Activated T-cell treated with anti-CD3 and anti-CD28 coated beads, Interleukin-2, amount 50 U/mL, for 72 hours (primary cell): ENCODE measurements at regions not wholly inside any gene's neighbourhood (a gene's known extent, or its start where the extent isn't known, plus 50 kb on each side); places are given as distances from the start of the nearest gene placed in this dataset.

Experiments
- ATAC-seq, 2 donors: fragments of 150-1000 bp; cut with Tn5 transposase; replicated peaks in 1 of 2; 2 replicates each; pipeline ENCODE4 v1.10.0; 2021; ENCODE audit warnings: moderate library complexity in 2 of 2, mild to moderate bottlenecking in 1 of 2
- DNase-seq, 2 donors: peaks; one replicate each; pipeline ENCODE4 v3.0.0; 2021 to 2022; ENCODE audit warnings: mixed read lengths in 1 of 2
- H3K27ac Mint-ChIP-seq: one replicate; pipeline ENCODE4 v1.8.0; 2022; ENCODE audit warnings: mild to moderate bottlenecking, moderate library complexity, mixed read lengths
- H3K27me3 Mint-ChIP-seq: one replicate; pipeline ENCODE4 v1.8.0; 2022; ENCODE audit warnings: low read depth, mixed read lengths
- H3K36me3 Mint-ChIP-seq, 2 donors: one replicate each; pipeline ENCODE4 v1.8.0; 2022; ENCODE audit warnings: mixed read lengths in 2 of 2, mild to moderate bottlenecking in 1 of 2; ENCODE audit not compliant: insufficient read depth in 2 of 2
- H3K4me1 Mint-ChIP-seq: one replicate; pipeline ENCODE4 v1.8.0; 2022; ENCODE audit warnings: low read depth, mixed read lengths
- H3K4me3 Mint-ChIP-seq, 2 donors: one replicate each; pipeline ENCODE4 v1.8.0; 2022; ENCODE audit warnings: mild to moderate bottlenecking in 2 of 2, mixed read lengths in 2 of 2, moderate library complexity in 2 of 2
- H3K9me3 Mint-ChIP-seq, 2 donors: one replicate each; pipeline ENCODE4 v1.8.0; 2022; ENCODE audit warnings: mixed read lengths in 2 of 2

DNA sequence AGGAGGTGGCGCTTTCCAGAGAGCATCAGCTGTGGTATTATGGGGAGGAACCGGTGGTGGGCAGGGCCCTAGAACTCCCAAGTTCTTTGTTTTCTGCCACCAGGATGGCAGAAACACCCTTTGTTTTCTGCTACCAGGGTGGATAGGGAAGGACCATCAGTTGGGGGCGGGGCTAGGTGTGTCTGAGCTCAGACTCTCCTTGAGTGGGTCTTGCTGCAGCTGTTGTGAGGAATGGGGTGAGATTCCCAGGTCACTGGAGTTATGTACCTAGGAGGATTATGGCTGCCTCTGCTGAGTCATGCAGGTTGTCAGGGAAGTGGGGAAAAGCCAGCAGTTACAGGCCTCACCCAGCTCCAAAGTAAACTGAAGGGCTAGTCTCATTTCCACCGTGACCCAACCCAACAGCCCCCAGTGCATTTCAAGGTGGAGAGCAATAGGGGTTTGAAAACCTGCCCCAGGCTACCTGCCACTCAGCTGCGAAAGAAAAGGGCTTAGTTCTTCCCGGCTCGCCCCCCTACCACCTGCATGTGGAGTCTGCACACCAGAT is 167.8 kb upstream of the FAM241A start:
- no peaks in the 10 kb centered on the region for H3K36me3 Mint-ChIP-seq
- ATAC-seq (no peak), DNase-seq (no peak)
- no peaks in the 10 kb centered on the region for H3K27me3 Mint-ChIP-seq
- peaks cover 0 to 2% of the 10 kb centered on the region in 2 donors for H3K9me3 Mint-ChIP-seq
- no peak overlapping the region for H3K27ac Mint-ChIP-seq
- H3K4me1 Mint-ChIP-seq, result no peaks in the 10 kb centered on the region
- no peak overlapping the region for H3K4me3 Mint-ChIP-seq

DNA sequence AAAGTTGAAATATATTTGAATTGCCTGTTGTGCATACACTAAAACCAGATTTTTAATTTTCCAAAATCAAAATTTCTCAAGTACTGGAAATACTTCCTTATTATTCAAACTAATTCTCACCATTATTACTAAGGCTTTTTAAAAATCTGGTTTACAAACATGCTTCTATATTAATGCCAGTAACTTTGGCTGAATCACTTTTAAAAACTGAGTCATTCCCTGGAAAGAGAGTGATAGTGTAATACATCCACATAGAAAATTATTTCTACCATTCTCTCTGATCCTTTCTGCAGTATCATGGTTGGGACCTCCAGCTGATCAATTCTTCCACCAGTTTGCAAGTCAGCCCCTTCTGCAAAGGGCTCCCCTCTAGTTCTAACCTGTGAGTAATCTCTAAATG is 165.3 kb upstream of the FAM241A start:
- Mint-ChIP-seq H3K36me3 (no peaks in the 10 kb centered on the region), H3K4me1 (no peaks in the 10 kb centered on the region), H3K27ac (no peak overlapping the region)

DNA sequence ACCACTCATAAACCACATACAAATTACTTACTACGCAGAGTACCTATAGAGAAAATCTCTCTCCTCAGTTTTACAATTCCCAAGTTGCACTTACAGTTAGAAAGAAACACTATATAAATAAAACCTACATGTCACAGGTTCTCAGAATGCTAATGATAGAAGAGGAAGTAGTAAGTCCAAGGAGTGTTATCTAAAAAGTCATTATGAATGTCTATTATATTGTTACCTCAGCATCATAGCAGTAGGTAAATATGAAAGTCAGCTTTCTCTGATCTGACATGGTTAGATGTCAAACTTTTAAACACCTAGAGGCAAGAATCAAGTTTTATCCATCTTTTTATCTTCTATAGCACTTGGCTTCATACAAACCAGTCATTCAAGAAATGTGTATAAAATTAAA is 163.2 kb upstream of the FAM241A start:
- H3K36me3 Mint-ChIP-seq, result no peaks in the 10 kb centered on the region
- H3K4me3 Mint-ChIP-seq, result no peak overlapping the region

More for the DNA sequence above, 165.3 kb upstream of the FAM241A start:
- no peak for ATAC-seq
- H3K4me3 Mint-ChIP-seq, result no peak overlapping the region
- H3K27me3 Mint-ChIP-seq, result peaks cover 6% of the 10 kb centered on the region
- H3K9me3 Mint-ChIP-seq, result peaks cover 0 to 2% of the 10 kb centered on the region in 2 donors
- no peak for DNase-seq

DNA sequence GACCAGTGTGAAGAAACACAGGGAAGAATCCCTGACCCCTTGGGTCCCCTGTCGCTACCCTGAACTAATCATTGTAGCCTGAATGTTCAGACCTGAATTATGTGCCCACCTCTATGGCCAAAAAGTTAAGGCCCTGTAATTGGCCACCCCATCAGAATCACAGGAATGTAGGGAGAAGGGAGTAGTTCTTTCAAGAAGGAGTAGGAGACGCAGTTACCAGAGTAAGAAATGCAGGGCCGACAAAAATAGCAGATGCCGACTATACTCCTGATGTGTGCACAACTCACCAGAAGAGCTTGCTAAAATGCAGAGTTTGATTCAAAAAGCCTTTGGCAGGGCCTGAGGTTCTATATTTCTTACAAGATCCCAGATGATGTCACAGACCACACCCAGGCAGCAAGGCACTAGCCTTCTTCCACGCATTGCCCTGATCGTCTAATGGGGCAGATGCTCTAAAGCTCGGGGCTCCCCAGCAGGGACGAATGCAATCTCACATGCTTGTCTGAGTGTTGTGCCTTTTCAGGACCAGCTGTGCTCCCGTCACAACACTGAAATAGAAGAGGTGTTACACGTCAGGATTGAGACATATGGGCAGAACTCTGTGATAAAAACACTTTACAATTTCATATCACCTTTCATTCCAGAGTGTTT is 161.0 kb upstream of the FAM241A start:
- ATAC-seq (no peak), DNase-seq (no peak)
- no peak overlapping the region for H3K27ac Mint-ChIP-seq
- peaks cover 22% of the 10 kb centered on the region for H3K27me3 Mint-ChIP-seq
- no peaks in the 10 kb centered on the region for H3K4me1 Mint-ChIP-seq
- H3K36me3 Mint-ChIP-seq, result no peaks in the 10 kb centered on the region
- no peak overlapping the region for H3K4me3 Mint-ChIP-seq
- H3K9me3 Mint-ChIP-seq, result no peaks in the 10 kb centered on the region

More for the DNA sequence above, 163.2 kb upstream of the FAM241A start:
- H3K27me3 Mint-ChIP-seq, result peaks cover 20% of the 10 kb centered on the region
- H3K27ac Mint-ChIP-seq, result no peak overlapping the region
- no peaks in the 10 kb centered on the region for H3K9me3 Mint-ChIP-seq
- H3K4me1 Mint-ChIP-seq, result no peaks in the 10 kb centered on the region
- no peak for ATAC-seq
- DNase-seq, result no peak

DNA sequence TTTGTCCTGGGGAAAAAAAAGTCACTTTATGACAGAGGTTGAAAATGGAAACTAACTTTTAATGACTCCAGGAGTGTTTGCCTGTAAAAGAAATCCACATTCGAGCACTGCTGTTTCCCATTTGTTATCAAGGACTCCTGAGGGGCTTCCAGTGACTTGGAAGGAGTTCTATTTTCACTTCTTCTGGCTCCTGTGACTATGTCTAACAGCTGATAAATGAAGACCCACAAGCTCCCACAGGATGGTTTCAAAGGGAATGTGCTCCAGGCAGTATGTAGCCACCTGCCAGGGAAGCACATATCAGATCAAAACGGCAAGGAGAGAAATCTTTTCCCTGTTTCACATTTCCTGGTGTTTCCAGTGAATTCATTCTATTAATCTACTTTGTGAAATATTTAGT is 159.8 kb upstream of the FAM241A start:
- H3K4me3 Mint-ChIP-seq, result no peak overlapping the region
- ATAC-seq (no peak), DNase-seq (no peak)
- no peak overlapping the region for H3K27ac Mint-ChIP-seq
- H3K9me3 Mint-ChIP-seq, result no peaks in the 10 kb centered on the region
- peaks cover 22% of the 10 kb centered on the region for H3K27me3 Mint-ChIP-seq
- no peaks in the 10 kb centered on the region for H3K4me1 Mint-ChIP-seq
- H3K36me3 Mint-ChIP-seq, result no peaks in the 10 kb centered on the region

DNA sequence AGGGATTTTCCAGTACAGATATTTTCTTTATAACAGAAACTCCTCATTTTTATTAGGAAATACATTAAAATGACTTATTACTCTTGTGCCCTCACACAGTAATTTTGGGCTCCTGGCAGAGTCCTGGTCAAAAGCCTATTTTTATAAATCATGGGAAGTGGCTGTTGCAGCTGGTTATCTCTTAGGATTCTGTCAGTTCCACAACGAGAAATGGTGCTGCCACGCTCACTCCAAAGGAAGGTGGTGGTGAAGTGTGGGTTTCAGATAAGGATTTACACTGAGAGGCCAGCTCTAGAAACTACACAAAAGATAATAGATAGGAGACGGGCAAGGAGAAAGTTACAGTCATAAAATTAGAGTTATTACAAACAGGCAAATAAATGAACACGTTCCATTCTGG is 159.2 kb upstream of the FAM241A start:
- Mint-ChIP-seq H3K9me3 (no peaks in the 10 kb centered on the region), H3K4me1 (no peaks in the 10 kb centered on the region)

DNA sequence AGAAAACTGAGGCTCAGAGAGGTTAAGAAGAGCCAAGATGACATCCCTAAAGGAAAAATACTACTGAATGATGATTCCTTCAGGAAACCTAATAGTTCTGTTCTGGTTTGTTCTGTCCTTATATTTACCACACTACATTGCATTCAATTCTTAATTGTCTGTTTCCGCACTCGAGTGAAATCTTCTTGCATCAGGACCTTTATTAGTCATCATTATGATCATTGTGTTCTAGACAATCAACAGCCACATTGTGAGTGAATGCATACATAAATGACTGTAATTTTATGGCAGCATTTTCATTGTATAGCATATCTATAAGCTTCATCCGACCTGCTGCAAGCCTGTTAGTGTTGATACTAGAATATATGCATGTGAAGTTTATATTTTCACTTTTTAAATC is 156.7 kb upstream of the FAM241A start:
- DNase-seq (no peak), ATAC-seq (no peak)
- Mint-ChIP-seq H3K36me3 (no peaks in the 10 kb centered on the region), H3K9me3 (no peaks in the 10 kb centered on the region), H3K4me1 (no peaks in the 10 kb centered on the region), H3K27me3 (peaks cover 29% of the 10 kb centered on the region), H3K4me3 (no peak overlapping the region), H3K27ac (no peak overlapping the region)

More for the DNA sequence above, 159.2 kb upstream of the FAM241A start:
- ATAC-seq (no peak), DNase-seq (no peak)
- Mint-ChIP-seq H3K27ac (no peak overlapping the region), H3K27me3 (peaks cover 22% of the 10 kb centered on the region), H3K4me3 (no peak overlapping the region), H3K36me3 (no peaks in the 10 kb centered on the region)

DNA sequence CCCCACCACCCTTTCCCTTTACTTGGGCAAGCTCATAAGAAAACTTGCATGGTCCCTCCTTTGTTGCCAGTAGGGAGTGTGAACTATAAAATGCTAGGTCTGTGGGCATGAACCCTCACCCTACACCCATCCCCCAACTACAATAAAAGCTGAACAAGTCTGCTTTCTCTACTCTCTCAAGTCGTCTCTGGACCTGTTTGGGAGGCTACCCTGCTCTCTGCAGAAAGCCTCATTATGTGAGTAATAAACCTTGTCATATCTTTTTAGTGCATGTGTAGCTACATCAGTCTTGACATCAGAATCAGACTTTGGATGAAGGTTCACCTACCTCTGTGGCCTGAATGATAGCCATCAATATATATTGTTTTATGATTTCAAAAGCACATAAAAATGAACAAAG is 155.4 kb upstream of the FAM241A start:
- no peak overlapping the region for H3K4me3 Mint-ChIP-seq
- no peak for DNase-seq
- peaks cover 31% of the 10 kb centered on the region for H3K27me3 Mint-ChIP-seq
- no peaks in the 10 kb centered on the region for H3K9me3 Mint-ChIP-seq
- H3K4me1 Mint-ChIP-seq, result no peaks in the 10 kb centered on the region
- no peaks in the 10 kb centered on the region for H3K36me3 Mint-ChIP-seq
- ATAC-seq, result no peak
- no peak overlapping the region for H3K27ac Mint-ChIP-seq

DNA sequence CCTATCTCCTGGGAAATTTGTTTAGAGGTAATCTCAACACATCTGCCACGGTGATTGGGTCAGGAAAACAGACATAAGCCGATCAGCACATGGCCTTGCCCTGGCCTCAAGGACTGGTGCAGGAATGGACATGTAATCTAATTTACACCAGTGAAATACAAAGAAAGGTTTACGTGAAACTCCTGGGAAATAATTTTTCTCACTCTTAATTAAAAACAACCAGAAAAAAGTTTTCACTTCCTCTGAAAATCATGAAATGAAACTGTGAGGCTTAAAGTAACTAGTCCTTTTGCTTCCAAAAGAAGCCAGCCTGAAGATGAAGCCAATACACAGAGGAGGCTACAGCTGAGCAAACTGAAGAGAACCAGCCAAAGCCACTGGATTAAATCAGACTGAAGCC is 154.1 kb upstream of the FAM241A start:
- H3K4me3 Mint-ChIP-seq, result no peak overlapping the region
- no peaks in the 10 kb centered on the region for H3K4me1 Mint-ChIP-seq
- DNase-seq (no peak), ATAC-seq (no peak)
- H3K27ac Mint-ChIP-seq, result no peak overlapping the region
- no peaks in the 10 kb centered on the region for H3K9me3 Mint-ChIP-seq
- H3K36me3 Mint-ChIP-seq, result no peaks in the 10 kb centered on the region
- peaks cover 21% of the 10 kb centered on the region for H3K27me3 Mint-ChIP-seq

DNA sequence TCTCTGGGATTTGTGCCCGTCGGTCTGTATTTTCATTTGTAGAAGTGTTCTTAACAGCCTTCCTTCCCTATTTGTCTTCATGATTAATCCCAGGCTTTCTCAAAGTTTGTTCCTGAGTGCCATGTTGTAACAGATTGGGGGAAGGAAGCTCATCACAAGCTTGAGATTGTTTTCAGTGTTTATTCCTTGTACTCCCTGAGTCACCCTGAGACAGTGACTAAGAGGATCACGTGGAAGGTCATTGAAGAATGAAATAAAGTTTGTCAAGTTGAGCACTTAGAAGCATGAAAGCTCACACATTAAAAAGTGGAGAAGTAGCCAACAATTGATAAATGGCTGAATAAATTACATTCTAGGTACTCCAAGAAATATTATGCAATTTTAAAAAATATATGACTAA is 153.5 kb upstream of the FAM241A start:
- H3K36me3 Mint-ChIP-seq, result no peaks in the 10 kb centered on the region
- peaks cover 19% of the 10 kb centered on the region for H3K27me3 Mint-ChIP-seq
- no peak overlapping the region for H3K4me3 Mint-ChIP-seq
- ATAC-seq (no peak), DNase-seq (no peak)
- H3K4me1 Mint-ChIP-seq, result no peaks in the 10 kb centered on the region
- H3K27ac Mint-ChIP-seq, result no peak overlapping the region
- H3K9me3 Mint-ChIP-seq, result no peaks in the 10 kb centered on the region

DNA sequence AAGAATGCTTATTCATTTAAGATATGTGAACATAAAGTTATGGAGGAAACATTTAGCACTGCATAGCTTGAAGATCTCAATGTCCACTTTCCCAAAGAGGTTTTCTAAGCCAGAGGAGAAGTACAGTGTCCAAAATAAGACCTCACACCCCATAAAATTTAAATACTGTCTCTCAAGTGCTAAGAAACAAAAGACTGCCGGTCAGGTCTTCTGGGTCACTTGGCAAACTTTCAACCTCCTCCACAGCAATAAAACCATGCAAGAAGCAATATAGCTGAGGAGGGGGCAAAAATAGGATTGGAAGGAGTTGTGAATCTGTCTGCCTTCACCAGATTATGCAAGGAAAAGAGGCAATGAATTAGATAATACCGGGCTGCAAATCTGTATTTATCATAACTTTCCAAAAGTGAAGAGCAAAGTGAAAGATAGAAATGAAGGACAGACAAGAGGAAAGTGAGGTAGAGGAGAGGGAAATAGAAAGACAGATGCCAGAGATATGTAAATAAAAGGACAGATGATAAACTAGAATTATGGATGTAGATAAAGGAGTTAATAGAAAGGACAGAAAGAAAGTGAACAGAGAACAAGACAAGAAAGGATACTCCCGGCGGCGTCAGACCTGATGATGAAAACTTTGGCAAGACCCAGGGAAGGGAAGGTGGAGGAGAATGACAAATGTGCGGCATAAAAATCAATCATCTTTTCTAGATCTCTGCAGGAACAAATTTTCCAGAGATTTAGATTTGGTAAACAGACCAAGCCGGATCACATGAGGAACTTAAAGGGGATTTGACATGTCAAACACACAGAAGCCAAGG is 152.7 kb upstream of the FAM241A start:
- Mint-ChIP-seq H3K4me1 (no peaks in the 10 kb centered on the region), H3K27ac (no peak overlapping the region), H3K4me3 (no peak overlapping the region), H3K36me3 (no peaks in the 10 kb centered on the region), H3K9me3 (no peaks in the 10 kb centered on the region), H3K27me3 (peaks cover 14% of the 10 kb centered on the region)
- DNase-seq (no peak), ATAC-seq (no peak)

DNA sequence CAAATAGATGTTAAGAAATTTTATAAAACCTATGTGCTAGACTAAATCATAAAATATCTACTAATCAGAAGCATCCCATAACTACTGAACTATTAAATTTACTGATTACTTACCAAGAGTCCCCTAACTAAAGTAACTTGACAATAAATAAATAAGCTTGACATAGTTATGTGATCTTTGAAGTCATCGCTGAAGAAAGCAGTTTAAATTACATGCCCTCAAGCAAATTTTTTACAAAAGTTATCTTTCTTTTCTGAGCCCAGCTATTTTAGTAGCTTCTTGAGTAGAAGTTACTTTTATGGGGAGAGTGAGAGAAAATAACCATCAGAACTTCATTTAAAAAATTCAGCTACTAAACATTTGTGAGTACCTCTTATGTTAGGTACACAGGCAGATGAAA is 150.9 kb upstream of the FAM241A start:
- H3K4me1 Mint-ChIP-seq, result no peaks in the 10 kb centered on the region
- peaks cover 0 to 1% of the 10 kb centered on the region in 2 donors for H3K36me3 Mint-ChIP-seq
- DNase-seq (no peak), ATAC-seq (no peak)
- H3K27ac Mint-ChIP-seq, result no peak overlapping the region
- H3K9me3 Mint-ChIP-seq, result peaks cover 0 to 2% of the 10 kb centered on the region in 2 donors
- H3K27me3 Mint-ChIP-seq, result peaks cover 14% of the 10 kb centered on the region
- H3K4me3 Mint-ChIP-seq, result no peak overlapping the region

DNA sequence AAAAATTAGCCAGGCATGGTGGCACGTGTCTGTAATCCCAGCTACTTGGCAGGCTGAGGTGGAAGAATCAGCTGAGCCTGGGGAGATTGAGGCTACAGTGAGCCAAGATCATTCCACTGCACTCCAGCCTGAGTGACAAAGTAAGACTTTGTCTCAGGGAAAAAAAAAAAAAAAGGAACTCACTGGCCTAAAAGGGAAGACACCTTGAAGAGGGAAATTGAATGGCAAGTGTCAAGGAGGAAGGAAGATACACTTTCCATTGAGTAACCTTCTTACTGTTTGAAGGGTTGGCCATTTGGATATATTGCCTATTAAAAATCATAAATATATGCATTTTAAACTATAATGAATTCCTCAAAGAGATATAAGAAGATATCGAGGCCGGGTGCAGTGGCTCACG is 147.5 kb upstream of the FAM241A start:
- Mint-ChIP-seq H3K36me3 (peaks cover 0 to 1% of the 10 kb centered on the region in 2 donors), H3K27ac (no peak overlapping the region), H3K4me3 (no peak overlapping the region), H3K4me1 (no peaks in the 10 kb centered on the region), H3K27me3 (peaks cover 10% of the 10 kb centered on the region), H3K9me3 (peaks cover 0 to 2% of the 10 kb centered on the region in 2 donors)
- no peak for DNase-seq
- no peak for ATAC-seq
